Astrocyte (in vitro differentiated cells and primary cell): ENCODE measurements at regions not wholly inside any gene's neighbourhood (a gene's known extent, or its start where the extent isn't known, plus 50 kb on each side); places are given as distances from the start of the nearest gene placed in this dataset.

ENCODE experiments used
- CTCF ChIP-seq: IDR thresholded peaks from 2 replicates; pipeline ENCODE4 v1.5.1; 2011; ENCODE audit warnings: low read depth, mild to moderate bottlenecking, inconsistent platforms, low read length, moderate library complexity; ENCODE audit not compliant: insufficient read depth
- EZH2 ChIP-seq: IDR thresholded peaks from 2 replicates; pipeline ENCODE4 v1.6.1; 2012; ENCODE audit warnings: mild to moderate bottlenecking, low read length, inconsistent platforms; ENCODE audit not compliant: insufficient read depth

GRCh38 chr2:58985541-58985940, 744.4 kb upstream of the FANCL start:
- TF ChIP-seq CTCF (no peak), EZH2 (no peak)
